HG02798 (cell line): ENCODE measurements at regions not wholly inside any gene's neighbourhood (a gene's known extent, or its start where the extent isn't known, plus 50 kb on each side); places are given as distances from the start of the nearest gene placed in this dataset.
"Not testable (repeated sequence)": the region's sequence is repeated elsewhere in the genome, so short reads cannot be mapped to it uniquely, and the experiment has no call there.

ENCODE experiments used
- ATAC-seq: cut with Tn5 transposase; IDR thresholded peaks from one replicate; pipeline ENCODE4 v1.9.1; 2021; ENCODE audit warnings: mild to moderate bottlenecking; ENCODE audit not compliant: unreplicated experiment, poor library complexity

DNA sequence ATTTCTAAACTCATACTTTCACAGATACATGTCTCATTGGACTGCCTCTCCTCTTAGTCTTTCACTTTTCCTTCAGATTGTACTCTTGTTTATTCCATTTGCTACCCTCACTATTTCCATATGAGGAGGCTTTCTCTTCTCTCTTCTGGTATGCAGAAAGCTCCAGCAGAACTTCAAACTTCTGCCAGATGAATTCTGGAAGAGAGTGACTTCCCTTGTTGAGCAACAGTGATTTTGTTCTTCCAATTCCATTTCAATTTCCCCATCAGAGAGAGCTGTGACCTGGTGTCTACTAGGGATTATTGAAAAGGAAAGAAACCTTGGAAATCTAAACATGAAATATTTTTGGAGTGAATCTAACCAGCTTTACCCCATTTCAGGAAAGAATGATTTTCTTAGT, 523.2 kb upstream of the ZNF717 start:
- no peak for ATAC-seq

DNA sequence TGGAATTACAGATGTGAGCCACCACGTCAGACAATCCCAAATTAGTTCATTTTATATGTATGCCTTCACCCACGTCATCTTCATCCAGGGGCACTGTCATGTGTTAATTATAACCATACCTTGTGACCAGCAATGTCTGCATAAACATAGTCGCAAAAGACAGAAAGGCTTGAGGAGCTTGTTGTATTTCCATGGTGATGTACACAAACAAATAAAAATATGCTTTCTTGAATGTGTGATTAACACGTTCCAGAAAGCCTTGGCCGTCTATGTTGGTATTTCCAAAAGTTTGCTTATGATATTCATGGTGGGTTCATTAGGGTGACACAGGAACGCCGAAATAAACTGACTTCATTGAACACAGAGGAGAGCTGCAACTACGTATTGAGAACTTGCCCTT, 524.7 kb upstream of the ZNF717 start:
- ATAC-seq, result no peak

DNA sequence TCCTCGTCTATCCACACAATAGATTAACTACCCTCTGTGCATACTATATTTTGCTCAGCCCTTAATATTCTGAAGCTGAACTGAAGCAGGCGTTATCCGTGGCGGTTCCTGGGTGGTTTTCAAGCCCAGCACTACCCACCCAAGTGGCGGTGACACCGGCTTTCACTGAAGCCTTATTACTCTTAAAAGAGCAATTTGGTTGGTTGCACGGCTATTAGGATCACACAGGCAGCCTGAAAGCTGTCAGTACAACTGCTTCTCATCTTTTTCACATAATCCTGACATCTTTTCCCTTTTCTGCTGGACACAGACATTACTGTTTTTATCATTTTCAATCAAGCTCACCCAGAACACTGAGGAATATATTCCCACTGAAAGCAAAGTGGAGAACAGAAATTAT, 525.3 kb upstream of the ZNF717 start:
- ATAC-seq, result no peak

DNA sequence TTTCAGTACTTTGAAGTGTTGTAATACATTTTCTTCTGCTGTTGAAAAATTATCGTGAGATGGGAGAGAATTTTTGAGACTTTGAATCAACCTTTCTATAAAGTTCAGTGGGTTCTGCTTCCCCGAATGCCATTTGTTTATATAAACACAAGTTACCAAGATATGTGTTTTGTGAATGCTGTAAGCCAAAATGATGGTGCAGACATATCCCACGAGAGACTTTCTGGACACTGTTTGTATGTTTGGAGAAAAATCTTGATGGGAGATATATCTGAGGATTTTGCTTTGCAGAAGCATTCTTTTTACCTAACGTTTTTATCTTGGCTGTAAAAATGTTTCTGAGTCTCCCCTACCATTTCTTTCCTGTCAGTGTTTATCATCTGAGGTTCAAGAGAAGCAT, 526.6 kb upstream of the ZNF717 start:
- no peak for ATAC-seq

- ATAC-seq, result not testable (repeated sequence)
Observed at GRCh38 chr3:76315906-76316305, 530.6 kb upstream of the ZNF717 start.

DNA sequence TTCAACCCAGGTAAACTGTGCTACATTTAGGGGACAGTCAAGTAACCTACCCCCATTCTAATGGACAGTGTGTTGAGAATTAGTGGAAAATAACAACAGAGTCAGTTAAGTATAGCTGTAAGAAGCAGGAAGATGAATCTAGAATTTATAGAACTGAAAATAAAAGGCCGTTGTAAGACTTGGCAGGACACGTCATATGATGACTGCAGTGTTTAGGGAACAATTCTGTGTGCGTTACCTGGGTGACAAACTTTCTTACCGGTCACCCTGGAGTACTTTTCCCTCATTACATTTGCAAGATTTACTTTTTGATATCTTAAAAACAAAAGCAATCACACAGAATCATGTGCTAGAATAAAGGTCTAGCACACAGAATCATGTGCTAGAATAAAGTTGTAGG, 536.3 kb upstream of the ZNF717 start:
- no peak for ATAC-seq

DNA sequence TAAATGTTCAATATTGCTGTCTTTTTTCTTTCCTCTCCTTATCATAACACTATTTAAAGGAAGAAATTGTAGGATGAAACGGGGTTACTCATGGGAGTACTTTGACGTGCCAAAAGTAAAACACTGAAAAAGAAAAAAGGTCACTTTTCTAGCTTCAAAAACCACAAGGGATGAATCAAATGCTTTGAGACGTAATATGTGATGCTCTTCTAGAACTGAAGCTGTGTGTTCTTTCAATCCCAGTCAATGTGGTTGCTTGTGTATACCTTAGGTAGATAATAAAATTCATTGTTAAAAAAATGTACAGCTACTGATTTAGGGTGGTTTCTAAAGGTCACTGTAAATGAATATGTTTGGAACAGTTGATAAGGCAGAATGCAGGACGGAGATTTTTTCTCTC, 538.8 kb upstream of the ZNF717 start:
- no peak for ATAC-seq

DNA sequence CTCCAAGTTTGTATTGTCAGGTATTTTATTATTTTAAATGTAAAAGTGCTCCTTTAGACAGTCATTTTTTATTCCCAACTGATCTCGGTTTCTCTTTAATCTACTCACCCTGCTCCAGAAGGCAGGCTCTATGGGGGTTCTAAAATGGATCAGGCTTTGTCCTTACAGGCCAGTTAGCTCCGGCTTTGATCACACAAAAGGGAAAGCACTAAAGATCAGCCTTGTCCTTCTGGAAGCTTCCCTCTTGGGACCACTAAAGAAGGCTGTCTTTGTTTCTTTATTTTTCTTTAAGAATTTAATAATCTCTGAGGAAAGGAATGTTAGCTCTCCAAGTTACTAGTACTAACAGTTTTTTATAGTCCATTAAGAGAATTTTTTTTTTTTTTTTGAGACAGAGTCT, 560.5 kb upstream of the ZNF717 start:
- ATAC-seq, result no peak

GRCh38 chr3:76346690-76347089, 561.3 kb upstream of the ZNF717 start:
- ATAC-seq, result no peak

- ATAC-seq, result no peak
Observed at GRCh38 chr3:76349715-76350480, 564.5 kb upstream of the ZNF717 start.

GRCh38 chr3:76352051-76352450, 566.7 kb upstream of the ZNF717 start:
- ATAC-seq, result no peak

GRCh38 chr3:76352511-76353284, 567.3 kb upstream of the ZNF717 start:
- no peak for ATAC-seq

- no peak for ATAC-seq
Observed at GRCh38 chr3:76353683-76354082, 568.3 kb upstream of the ZNF717 start.

GRCh38 chr3:76361010-76361409, 575.7 kb upstream of the ZNF717 start:
- ATAC-seq, result no peak

- ATAC-seq, result no peak
Observed at GRCh38 chr3:76362643-76363042, 577.3 kb upstream of the ZNF717 start.

- ATAC-seq, result no peak
Observed at GRCh38 chr3:76365275-76365674, 579.9 kb upstream of the ZNF717 start.

DNA sequence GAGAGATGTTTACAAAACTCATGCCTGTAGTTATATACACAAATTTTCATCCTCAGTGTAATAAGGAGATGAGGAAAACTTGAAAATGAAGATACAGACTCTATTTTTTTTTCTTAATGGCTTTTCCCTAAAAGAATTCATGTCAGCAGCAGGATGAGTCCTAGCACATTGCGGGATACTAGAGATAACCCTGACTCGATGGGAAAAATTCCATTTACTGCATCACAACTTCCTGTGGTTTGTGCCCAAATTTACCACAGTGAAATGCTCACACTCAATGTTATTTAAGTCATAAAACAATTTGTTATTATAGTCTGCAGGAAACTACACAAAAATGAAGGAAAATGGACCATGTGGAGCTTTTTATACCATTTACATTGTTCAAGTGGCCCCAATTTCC, 581.9 kb upstream of the ZNF717 start:
- ATAC-seq, result no peak

GRCh38 chr3:76369170-76369569, 583.8 kb upstream of the ZNF717 start:
- ATAC-seq, result peak; percentile 64

- no peak for ATAC-seq
Observed at GRCh38 chr3:76370749-76371520, 585.6 kb upstream of the ZNF717 start.

GRCh38 chr3:76372497-76372896, 587.1 kb upstream of the ZNF717 start:
- no peak for ATAC-seq

DNA sequence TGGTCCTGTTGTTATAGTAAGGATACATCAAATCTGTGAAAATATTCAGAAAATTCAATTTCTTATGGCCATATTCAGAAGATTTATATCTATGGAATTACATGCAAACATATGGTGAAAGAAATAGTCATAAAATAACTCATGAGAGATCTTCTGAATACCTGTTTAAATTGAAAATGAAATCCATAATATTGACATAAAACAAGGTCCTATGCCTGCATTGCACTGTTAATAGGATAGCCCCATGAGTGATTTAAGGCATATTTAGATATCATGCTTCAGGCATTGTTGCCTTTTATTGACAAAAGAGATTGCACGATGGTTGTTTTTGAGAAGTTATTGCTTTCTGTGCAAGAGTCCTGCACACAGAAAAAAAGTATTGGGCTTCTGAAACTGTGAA, 591.7 kb upstream of the ZNF717 start:
- ATAC-seq, result no peak
